Prostate gland (tissue), 1 donor: ENCODE measurements at regions not wholly inside any gene's neighbourhood (a gene's known extent, or its start where the extent isn't known, plus 50 kb on each side); places are given as distances from the start of the nearest gene placed in this dataset.

Source experiments
- POLR2A ChIP-seq: fragments of 450-650 bp; IDR thresholded peaks from one replicate; pipeline ENCODE4 v1.6.1; 2016; ENCODE audit warnings: antibody characterized with exemption, mild to moderate bottlenecking
- POLR2AphosphoS5 ChIP-seq: sonication (generic); formaldehyde crosslinking; IDR thresholded peaks from one replicate; pipeline ENCODE4 v1.6.1; 2017; ENCODE audit warnings: antibody characterized with exemption

DNA sequence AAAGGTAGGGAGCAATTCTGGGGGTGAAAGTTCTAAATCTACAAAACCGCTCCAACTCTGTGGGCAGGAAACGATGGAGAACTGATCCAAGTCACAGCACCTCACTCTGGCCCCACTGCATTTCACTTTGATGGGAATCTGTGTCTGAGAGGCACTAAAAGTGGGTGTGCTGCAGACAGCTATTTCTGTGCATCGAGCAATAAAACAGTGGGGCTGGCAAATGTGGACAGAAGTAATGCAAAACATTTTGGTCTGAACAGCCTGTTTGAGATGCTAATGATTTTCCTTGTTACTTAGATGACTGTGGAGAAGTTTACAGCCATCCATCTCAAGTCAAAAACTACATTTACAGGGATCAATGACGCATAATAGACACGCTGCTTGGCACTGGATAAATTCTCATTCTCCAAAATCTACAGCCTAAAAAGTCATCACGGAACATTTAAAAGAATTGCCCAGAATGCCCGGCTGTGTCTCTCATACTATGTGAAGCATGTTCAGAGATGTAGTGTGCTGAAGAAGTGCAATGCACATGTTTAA is 1671.6 kb upstream of the TENM3 start:
- TF ChIP-seq POLR2A (no peak), POLR2AphosphoS5 (no peak)
